Stimulated activated CD4-positive, alpha-beta T cell treated with anti-CD3 and anti-CD28 coated beads, Interleukin-15, amount 100 ng/mL, for 1 hour (primary cell): ENCODE measurements at regions not wholly inside any gene's neighbourhood (a gene's known extent, or its start where the extent isn't known, plus 50 kb on each side); places are given as distances from the start of the nearest gene placed in this dataset.
"Not testable (repeated sequence)": the region's sequence is repeated elsewhere in the genome, so short reads cannot be mapped to it uniquely, and the experiment has no call there.

Source experiments
- DNase-seq, 2 donors: peaks; one replicate each; pipeline ENCODE4 v3.0.0-alpha.2; 2020; ENCODE audit warnings: low read depth in 1 of 2, low spot score in 1 of 2

GRCh38 chr12:25384038-25384892, 133.5 kb upstream of the KRAS start:
- no peak for DNase-seq

- no peak for DNase-seq
These were observed 131.8 kb upstream of the KRAS start for GRCh38 chr12:25382311-25383106.

- DNase-seq: no peak
These were observed 126.9 kb upstream of the KRAS start for GRCh38 chr12:25377469-25378177.

- DNase-seq: no peak
These were observed 126.3 kb upstream of the KRAS start for GRCh38 chr12:25376985-25377384.

- no peak for DNase-seq
These were observed 125.7 kb upstream of the KRAS start for GRCh38 chr12:25376407-25376806.

GRCh38 chr12:25372969-25373817, 122.5 kb upstream of the KRAS start:
- DNase-seq: no peak

GRCh38 chr12:25372002-25372401, 121.3 kb upstream of the KRAS start:
- no peak for DNase-seq

- DNase-seq: no peak
These were observed 117.8 kb upstream of the KRAS start for GRCh38 chr12:25368557-25368956.

GRCh38 chr12:25366122-25366521, 115.4 kb upstream of the KRAS start:
- no peak for DNase-seq

- DNase-seq: no peak
These were observed 114.6 kb upstream of the KRAS start for GRCh38 chr12:25365340-25365730.

GRCh38 chr12:25364529-25365339, 114.0 kb upstream of the KRAS start:
- DNase-seq: peak in 1 of 2 donors; percentile 23

GRCh38 chr12:25362646-25363045, 111.9 kb upstream of the KRAS start:
- no peak for DNase-seq

- no peak for DNase-seq
These were observed 110.8 kb upstream of the KRAS start for GRCh38 chr12:25361511-25361910.

GRCh38 chr12:25357595-25357994, 106.9 kb upstream of the KRAS start:
- DNase-seq: no peak

GRCh38 chr12:25352942-25353341, 102.2 kb upstream of the KRAS start:
- not testable (repeated sequence) for DNase-seq

- no peak for DNase-seq
These were observed 101.6 kb upstream of the KRAS start for GRCh38 chr12:25352083-25352918.

GRCh38 chr12:25348593-25348895, 97.8 kb upstream of the KRAS start:
- DNase-seq: no peak

GRCh38 chr12:25347716-25348592, 97.2 kb upstream of the KRAS start:
- no peak for DNase-seq
